ENCODE measurements at regions not wholly inside any gene's neighbourhood (a gene's known extent, or its start where the extent isn't known, plus 50 kb on each side); places are given as distances from the start of the nearest gene placed in this dataset.
"Not testable (repeated sequence)": the region's sequence is repeated elsewhere in the genome, so short reads cannot be mapped to it uniquely, and the experiment has no call there.

- Histone ChIP-seq H3K36me3 (ENCODE audit: low read depth, low read length) (no peaks in the 10 kb centered on the region), H3K4me3 (ENCODE audit: low read length) (no peak overlapping the region), H3K27me3 (ENCODE audit: low read length) (no peaks in the 10 kb centered on the region), H3K4me1 (ENCODE audit: insufficient read depth, low read length) (no peaks in the 10 kb centered on the region), H3K4me2 (ENCODE audit: low read length) (no peak overlapping the region), H3K9me3 (ENCODE audit: low read length) (no peaks in the 10 kb centered on the region), H4K20me1 (ENCODE audit: low read length) (no peaks in the 10 kb centered on the region), H3K27ac (ENCODE audit: low read length) (no peak overlapping the region), H3F3A (ENCODE audit: low read length, unreplicated experiment) (no peaks in the 10 kb centered on the region), H3K9me2 (replicated peaks; ENCODE audit: low read length) (no peaks in the 10 kb centered on the region), H2AFZ (ENCODE audit: low read length) (no peak overlapping the region), H3K9ac (ENCODE audit: low read length) (no peak overlapping the region), H3K79me2 (ENCODE audit: low read length) (no peaks in the 10 kb centered on the region)
- intact Hi-C loops (cut with micrococcal nuclease): no loop called here
- ChIA-PET POLR2A (ENCODE audit: unreplicated experiment) (interaction anchor here (0.6 kb wide), 1 partner anchor 38 kb away, joined by 4 read pairs; no protein-coding TSS in a partner anchor), CTCF (no interaction called here)
- DNase-seq (no peak), ATAC-seq (no peak)
- TF ChIP-seq EZH2 (IDR thresholded peaks at IDR 0.05; ENCODE audit: low read length, unreplicated experiment): no peak
- TF ChIP-seq CTCF (conservative IDR thresholded peaks at IDR 0.05; ENCODE audit: low read depth, low read length): no peak
- no peak for TF ChIP-seq EZH2phosphoT487 (IDR thresholded peaks at IDR 0.05; ENCODE audit: borderline replicate concordance, low read length)
- BruUV-seq (replicated peaks): no TSS peak
Measured at GRCh38 chr13:107600971-107601370, 614.4 kb downstream of the LIG4 start.

- H3K9me3 ChIP-seq (ENCODE audit: low read length); CTCF ChIA-PET; DNase-seq; H3K4me2 ChIP-seq (ENCODE audit: low read length); H3K79me2 ChIP-seq (ENCODE audit: low read length); H3K27ac ChIP-seq (ENCODE audit: low read length); H3K9me2 ChIP-seq (replicated peaks; ENCODE audit: low read length); intact Hi-C loops (cut with micrococcal nuclease); H4K20me1 ChIP-seq (ENCODE audit: low read length); H3K27me3 ChIP-seq (ENCODE audit: low read length); H3K4me3 ChIP-seq (ENCODE audit: low read length); ATAC-seq; H3K36me3 ChIP-seq (ENCODE audit: low read depth, low read length); H3F3A ChIP-seq (ENCODE audit: low read length, unreplicated experiment); POLR2A ChIA-PET (ENCODE audit: unreplicated experiment); H2AFZ ChIP-seq (ENCODE audit: low read length); H3K9ac ChIP-seq (ENCODE audit: low read length); BruUV-seq (replicated peaks); H3K4me1 ChIP-seq (ENCODE audit: insufficient read depth, low read length): not testable (repeated sequence)
Measured at GRCh38 chr13:107596306-107596705, 619.0 kb downstream of the LIG4 start.

DNA sequence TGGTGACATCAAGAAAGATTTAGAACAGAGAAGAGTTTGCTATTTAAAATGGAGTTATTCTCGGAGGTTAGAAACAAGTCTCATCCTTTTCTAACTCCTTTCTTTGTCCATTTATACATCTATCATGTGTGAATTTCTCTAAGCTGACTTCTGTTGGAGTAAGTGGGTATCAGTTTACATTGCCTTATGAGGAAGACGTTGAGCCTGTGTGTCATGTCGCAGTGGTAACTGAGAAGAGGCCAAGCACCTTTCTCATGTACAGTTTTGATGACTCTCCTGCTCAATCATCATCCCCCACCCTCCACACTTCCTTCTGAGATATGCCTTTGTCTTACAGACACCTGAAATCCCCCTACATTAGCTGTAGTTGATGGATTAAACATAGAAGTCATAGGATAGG is 624.8 kb downstream of the LIG4 start:
- Histone ChIP-seq H3F3A (ENCODE audit: low read length, unreplicated experiment) (no peaks in the 10 kb centered on the region), H3K9ac (ENCODE audit: low read length) (no peak overlapping the region), H2AFZ (ENCODE audit: low read length) (no peak overlapping the region), H3K4me2 (ENCODE audit: low read length) (no peak overlapping the region), H3K4me3 (ENCODE audit: low read length) (no peak overlapping the region), H3K79me2 (ENCODE audit: low read length) (no peaks in the 10 kb centered on the region), H3K36me3 (ENCODE audit: low read depth, low read length) (no peaks in the 10 kb centered on the region), H3K9me3 (ENCODE audit: low read length) (no peaks in the 10 kb centered on the region), H4K20me1 (ENCODE audit: low read length) (no peaks in the 10 kb centered on the region), H3K27ac (ENCODE audit: low read length) (no peak overlapping the region), H3K9me2 (replicated peaks; ENCODE audit: low read length) (no peaks in the 10 kb centered on the region), H3K4me1 (ENCODE audit: insufficient read depth, low read length) (no peaks in the 10 kb centered on the region), H3K27me3 (ENCODE audit: low read length) (no peaks in the 10 kb centered on the region)
- no peak for DNase-seq
- POLR2A ChIA-PET (ENCODE audit: unreplicated experiment): no interaction called here
- CTCF ChIA-PET: no interaction called here
- intact Hi-C loops (cut with micrococcal nuclease): no loop called here
- BruUV-seq (replicated peaks): no TSS peak
- TF ChIP-seq EZH2phosphoT487 (IDR thresholded peaks at IDR 0.05; ENCODE audit: borderline replicate concordance, low read length) (no peak), CTCF (conservative IDR thresholded peaks at IDR 0.05; ENCODE audit: low read depth, low read length) (no peak), EZH2 (IDR thresholded peaks at IDR 0.05; ENCODE audit: low read length, unreplicated experiment) (no peak)
- no peak for ATAC-seq

Data from PC-3 (cell line).